ENCODE measurements at regions not wholly inside any gene's neighbourhood (a gene's known extent, or its start where the extent isn't known, plus 50 kb on each side); places are given as distances from the start of the nearest gene placed in this dataset.

- Histone ChIP-seq H3K36me3 (no peaks in the 10 kb centered on the region), H3K4me1 (peaks cover 41% of the 10 kb centered on the region), H3K4me3 (no peak overlapping the region), H3K9me3 (no peaks in the 10 kb centered on the region), H3K27me3 (no peaks in the 10 kb centered on the region), H3K27ac (peak overlapping the region; percentile 68)
- TF ChIP-seq POLR2AphosphoS5 (IDR thresholded peaks at IDR 0.05; ENCODE audit: insufficient read depth in 1 of 2, low read depth in 1 of 2) (no peak), CTCF (IDR thresholded peaks at IDR 0.05) (no peak), POLR2A (IDR thresholded peaks at IDR 0.05) (no peak)
- DNase-seq (ENCODE audit: extremely low spot score in 2 of 2): peak; percentile 55 to 77
- intact Hi-C loops (cut with DNase I): no loop called here
Measured at GRCh38 chr15:100726070-100726420, 123.7 kb downstream of the ASB7 start.

GRCh38 chr15:100726421-100727190 is 124.2 kb downstream of the ASB7 start:
- Histone ChIP-seq H3K36me3 (no peaks in the 10 kb centered on the region), H3K9me3 (no peaks in the 10 kb centered on the region), H3K4me3 (no peak overlapping the region), H3K27me3 (no peaks in the 10 kb centered on the region), H3K27ac (peak overlapping the region; percentile 68), H3K4me1 (peaks cover 36% of the 10 kb centered on the region)
- TF ChIP-seq POLR2AphosphoS5 (IDR thresholded peaks at IDR 0.05; ENCODE audit: insufficient read depth in 1 of 2, low read depth in 1 of 2) (no peak), CTCF (IDR thresholded peaks at IDR 0.05) (no peak), POLR2A (IDR thresholded peaks at IDR 0.05) (no peak)
- intact Hi-C loops (cut with DNase I): no loop called here
- DNase-seq (ENCODE audit: extremely low spot score in 2 of 2): peak; percentile 81 to 82

- intact Hi-C loops (cut with DNase I): no loop called here
- peak; percentile 82 to 83 for DNase-seq (ENCODE audit: extremely low spot score in 2 of 2)
- H3K27ac ChIP-seq: no peak overlapping the region
- no peak overlapping the region for H3K4me3 ChIP-seq
- no peaks in the 10 kb centered on the region for H3K36me3 ChIP-seq
- H3K4me1 ChIP-seq: peaks cover 32% of the 10 kb centered on the region
- H3K9me3 ChIP-seq: no peaks in the 10 kb centered on the region
- TF ChIP-seq CTCF (IDR thresholded peaks at IDR 0.05) (no peak), POLR2A (IDR thresholded peaks at IDR 0.05) (no peak), POLR2AphosphoS5 (IDR thresholded peaks at IDR 0.05; ENCODE audit: insufficient read depth in 1 of 2, low read depth in 1 of 2) (no peak)
- no peaks in the 10 kb centered on the region for H3K27me3 ChIP-seq
Measured at GRCh38 chr15:100727291-100727851, 125.0 kb downstream of the ASB7 start.

GRCh38 chr15:100728371-100729201 is 126.2 kb downstream of the ASB7 start:
- H3K4me3 ChIP-seq: no peak overlapping the region
- H3K27me3 ChIP-seq: no peaks in the 10 kb centered on the region
- no peaks in the 10 kb centered on the region for H3K36me3 ChIP-seq
- no peaks in the 10 kb centered on the region for H3K9me3 ChIP-seq
- intact Hi-C loops (cut with DNase I): no loop called here
- TF ChIP-seq CTCF (IDR thresholded peaks at IDR 0.05): no peak
- no peak for TF ChIP-seq POLR2AphosphoS5 (IDR thresholded peaks at IDR 0.05; ENCODE audit: insufficient read depth in 1 of 2, low read depth in 1 of 2)
- no peak overlapping the region for H3K27ac ChIP-seq
- H3K4me1 ChIP-seq: peaks cover 35% of the 10 kb centered on the region
- peak; percentile 72 to 84 for DNase-seq (ENCODE audit: extremely low spot score in 2 of 2)

Data from vagina (tissue), 2 donors.